Stimulated activated CD4-positive, alpha-beta T cell treated with anti-CD3 and anti-CD28 coated beads, Interleukin-15, amount 100 ng/mL, for 48 hours (primary cell): ENCODE measurements at regions not wholly inside any gene's neighbourhood (a gene's known extent, or its start where the extent isn't known, plus 50 kb on each side); places are given as distances from the start of the nearest gene placed in this dataset.
"Not testable (repeated sequence)": the region's sequence is repeated elsewhere in the genome, so short reads cannot be mapped to it uniquely, and the experiment has no call there.

Experiments used
- DNase-seq, 2 donors: peaks; one replicate each; pipeline ENCODE4 v3.0.0-alpha.2; 2020; ENCODE audit warnings: low read depth in 2 of 2

GRCh38 chr10:6737080-6737641 is 157.1 kb upstream of the PRKCQ start:
- no peak for DNase-seq

GRCh38 chr10:6734286-6734685 is 154.2 kb upstream of the PRKCQ start:
- DNase-seq = no peak

- no peak for DNase-seq
Observed at GRCh38 chr10:6729861-6730344, 149.8 kb upstream of the PRKCQ start.

GRCh38 chr10:6729071-6729774 is 149.1 kb upstream of the PRKCQ start:
- no peak for DNase-seq

- no peak for DNase-seq
Observed at GRCh38 chr10:6726924-6727323, 146.8 kb upstream of the PRKCQ start.

GRCh38 chr10:6722616-6723004 is 142.5 kb upstream of the PRKCQ start:
- peak; percentile 7 to 8 for DNase-seq

- DNase-seq = no peak
Observed at GRCh38 chr10:6721964-6722615, 142.0 kb upstream of the PRKCQ start.

- no peak for DNase-seq
Observed at GRCh38 chr10:6721480-6721879, 141.4 kb upstream of the PRKCQ start.

GRCh38 chr10:6719561-6719960 is 139.5 kb upstream of the PRKCQ start:
- DNase-seq = no peak

GRCh38 chr10:6718550-6718949 is 138.5 kb upstream of the PRKCQ start:
- DNase-seq = no peak

GRCh38 chr10:6716516-6716915 is 136.4 kb upstream of the PRKCQ start:
- DNase-seq = no peak

- no peak for DNase-seq
Observed at GRCh38 chr10:6713716-6714115, 133.6 kb upstream of the PRKCQ start.

GRCh38 chr10:6713120-6713519 is 133.0 kb upstream of the PRKCQ start:
- no peak for DNase-seq

GRCh38 chr10:6711881-6712280 is 131.8 kb upstream of the PRKCQ start:
- DNase-seq = no peak

GRCh38 chr10:6711408-6711841 is 131.3 kb upstream of the PRKCQ start:
- no peak for DNase-seq

- no peak for DNase-seq
Observed at GRCh38 chr10:6707352-6707751, 127.3 kb upstream of the PRKCQ start.

- no peak for DNase-seq
Observed at GRCh38 chr10:6706725-6707124, 126.6 kb upstream of the PRKCQ start.

GRCh38 chr10:6704896-6705295 is 124.8 kb upstream of the PRKCQ start:
- DNase-seq = no peak

GRCh38 chr10:6702833-6703232 is 122.8 kb upstream of the PRKCQ start:
- DNase-seq = not testable (repeated sequence)

- DNase-seq = no peak
Observed at GRCh38 chr10:6702030-6702429, 122.0 kb upstream of the PRKCQ start.

- no peak for DNase-seq
Observed at GRCh38 chr10:6701289-6701688, 121.2 kb upstream of the PRKCQ start.

GRCh38 chr10:6700066-6700465 is 120.0 kb upstream of the PRKCQ start:
- DNase-seq = no peak

- no peak for DNase-seq
Observed at GRCh38 chr10:6699336-6699735, 119.3 kb upstream of the PRKCQ start.
